ENCODE measurements at regions not wholly inside any gene's neighbourhood (a gene's known extent, or its start where the extent isn't known, plus 50 kb on each side); places are given as distances from the start of the nearest gene placed in this dataset.

- Histone ChIP-seq H3K36me3 (ENCODE audit: control insufficient read depth in 1 of 2, insufficient read depth in 2 of 2, low read length in 2 of 2) (no peaks in the 10 kb centered on the region), H3K9me3 (ENCODE audit: control insufficient read depth in 1 of 2, insufficient read depth in 1 of 2, low read depth in 1 of 2, low read length in 2 of 2) (peaks cover 0 to 10% of the 10 kb centered on the region in 2 experiments; a peak in 2 of 4 replicates), H3K79me2 (ENCODE audit: insufficient read depth, low read length) (no peaks in the 10 kb centered on the region), H3K9ac (ENCODE audit: low read length) (no peak overlapping the region), H3K4me3 (replicated peaks in 1 of 2; ENCODE audit: low read depth in 1 of 2, low read length in 2 of 2) (no peak overlapping the region), H3K4me1 (ENCODE audit: control insufficient read depth in 1 of 2, insufficient read depth in 2 of 2, low read length in 2 of 2) (no peaks in the 10 kb centered on the region), H3K9me2 (ENCODE audit: insufficient read depth) (no peaks in the 10 kb centered on the region), H3K27ac (ENCODE audit: low read depth, low read length) (no peak overlapping the region), H3K27me3 (ENCODE audit: insufficient read depth, low read length) (no peaks in the 10 kb centered on the region), H3K4me2 (ENCODE audit: low read length) (no peak overlapping the region), H2AFZ (ENCODE audit: low read depth, low read length, poor library complexity, severe bottlenecking) (no peak overlapping the region), H4K20me1 (ENCODE audit: insufficient read depth) (no peaks in the 10 kb centered on the region)
- RAD21 ChIA-PET (ENCODE audit: low non-redundant PET in 1 of 2, low total read pairs in 2 of 2, uncharacterized antibody in 2 of 2, unreplicated experiment in 2 of 2) = no interaction called here
- TF ChIP-seq EZH2phosphoT487 (IDR thresholded peaks at IDR 0.05; ENCODE audit: borderline replicate concordance) (no peak), POLR2A (IDR thresholded peaks at IDR 0.05; ENCODE audit: borderline replicate concordance, extremely low read depth, insufficient read depth, insufficient read length) (no peak), SIN3A (IDR thresholded peaks at IDR 0.05; ENCODE audit: low read depth) (no peak), FOSL1 (IDR thresholded peaks at IDR 0.05; ENCODE audit: low read depth) (no peak), SRF (IDR thresholded peaks at IDR 0.05; ENCODE audit: low read depth) (no peak), YY1 (IDR thresholded peaks at IDR 0.05; ENCODE audit: extremely low read depth, insufficient replicate concordance, low read depth, low read length) (no peak), JUND (IDR thresholded peaks at IDR 0.05) (no peak), SP1 (IDR thresholded peaks at IDR 0.05; ENCODE audit: low read depth) (no peak), CEBPB (IDR thresholded peaks at IDR 0.05; ENCODE audit: low read depth) (no peak), POLR2AphosphoS5 (IDR thresholded peaks at IDR 0.05; ENCODE audit: low read depth, low read length) (no peak), ZNF274 (IDR thresholded peaks at IDR 0.05; ENCODE audit: low read depth, low read length) (no peak), ZFX (IDR thresholded peaks at IDR 0.05) (no peak), CBX3 (IDR thresholded peaks at IDR 0.05; ENCODE audit: low read depth) (no peak), RAD21 (IDR thresholded peaks at IDR 0.05; ENCODE audit: low read depth) (no peak)
- TF ChIP-seq, protein P1, sequence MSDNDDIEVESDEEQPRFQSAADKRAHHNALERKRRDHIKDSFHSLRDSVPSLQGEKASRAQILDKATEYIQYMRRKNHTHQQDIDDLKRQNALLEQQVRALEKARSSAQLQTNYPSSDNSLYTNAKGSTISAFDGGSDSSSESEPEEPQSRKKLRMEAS (IDR thresholded peaks at IDR 0.05) = no peak
- TF ChIP-seq, protein P2, sequence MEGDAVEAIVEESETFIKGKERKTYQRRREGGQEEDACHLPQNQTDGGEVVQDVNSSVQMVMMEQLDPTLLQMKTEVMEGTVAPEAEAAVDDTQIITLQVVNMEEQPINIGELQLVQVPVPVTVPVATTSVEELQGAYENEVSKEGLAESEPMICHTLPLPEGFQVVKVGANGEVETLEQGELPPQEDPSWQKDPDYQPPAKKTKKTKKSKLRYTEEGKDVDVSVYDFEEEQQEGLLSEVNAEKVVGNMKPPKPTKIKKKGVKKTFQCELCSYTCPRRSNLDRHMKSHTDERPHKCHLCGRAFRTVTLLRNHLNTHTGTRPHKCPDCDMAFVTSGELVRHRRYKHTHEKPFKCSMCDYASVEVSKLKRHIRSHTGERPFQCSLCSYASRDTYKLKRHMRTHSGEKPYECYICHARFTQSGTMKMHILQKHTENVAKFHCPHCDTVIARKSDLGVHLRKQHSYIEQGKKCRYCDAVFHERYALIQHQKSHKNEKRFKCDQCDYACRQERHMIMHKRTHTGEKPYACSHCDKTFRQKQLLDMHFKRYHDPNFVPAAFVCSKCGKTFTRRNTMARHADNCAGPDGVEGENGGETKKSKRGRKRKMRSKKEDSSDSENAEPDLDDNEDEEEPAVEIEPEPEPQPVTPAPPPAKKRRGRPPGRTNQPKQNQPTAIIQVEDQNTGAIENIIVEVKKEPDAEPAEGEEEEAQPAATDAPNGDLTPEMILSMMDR (IDR thresholded peaks at IDR 0.05 in 2 of 3, conservative IDR thresholded peaks at IDR 0.05 in 1 of 3; ENCODE audit: borderline replicate concordance in 1 of 3, insufficient read depth in 1 of 3, low read depth in 2 of 3, low read length in 2 of 3) = no peak
- no TSS peak for BruUV-seq (replicated peaks)
- CTCF ChIA-PET = no interaction called here
- no peak for DNase-seq (ENCODE audit: low read depth, low spot score)
- POLR2A ChIA-PET = no interaction called here
- no peak for ATAC-seq
- intact Hi-C loops (cut with micrococcal nuclease) = no loop called here
Observed at GRCh38 chr9:119435076-119435475, 65.8 kb upstream of the BRINP1 start.

Measured in HCT116 (cell line).